Fibroblast of skin of right quadriceps (primary cell): ENCODE measurements at regions not wholly inside any gene's neighbourhood (a gene's known extent, or its start where the extent isn't known, plus 50 kb on each side); places are given as distances from the start of the nearest gene placed in this dataset.

Source experiments
- DNase-seq: peaks from one replicate; pipeline ENCODE4 v3.0.0-alpha.2; 2013

DNA sequence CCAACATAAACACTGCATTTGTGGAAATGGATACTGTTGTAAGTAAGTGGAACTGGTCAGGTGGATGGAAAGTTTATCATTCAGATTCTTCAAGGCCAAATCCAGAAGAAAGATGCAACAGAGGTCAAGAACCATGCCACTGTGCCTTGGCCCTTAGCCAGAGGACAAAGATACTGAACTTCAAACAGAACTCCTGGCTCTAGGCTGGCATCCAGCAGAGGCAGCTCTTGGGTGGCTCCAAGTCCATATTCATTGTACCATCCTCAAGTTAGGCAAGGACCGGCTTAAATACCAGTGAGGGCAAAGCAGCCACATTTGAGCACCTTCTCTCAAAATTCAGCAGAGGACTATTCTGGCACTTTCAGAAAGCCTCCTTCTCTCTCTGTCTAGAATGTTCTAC lies 53.2 kb downstream of the DNAAF9 start:
- no peak for DNase-seq

DNA sequence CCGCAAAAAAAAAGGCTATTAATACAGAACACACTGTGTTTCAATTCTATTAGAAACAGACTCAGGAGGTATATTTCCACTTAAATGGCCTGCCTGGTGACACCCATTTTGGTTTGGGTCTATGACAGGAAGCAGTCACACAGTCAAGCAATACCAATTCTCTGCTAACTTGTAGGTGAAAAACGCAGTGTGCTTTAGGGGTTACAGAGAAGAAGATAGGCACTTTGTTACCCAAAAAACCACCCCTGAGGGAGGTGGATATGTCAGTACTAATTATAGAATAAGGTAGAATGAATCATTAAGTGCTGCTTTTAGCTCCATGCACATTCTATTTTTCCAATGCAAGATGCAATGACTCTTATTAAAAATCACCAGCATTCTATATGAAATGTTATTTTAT lies 53.8 kb downstream of the DNAAF9 start:
- no peak for DNase-seq

DNA sequence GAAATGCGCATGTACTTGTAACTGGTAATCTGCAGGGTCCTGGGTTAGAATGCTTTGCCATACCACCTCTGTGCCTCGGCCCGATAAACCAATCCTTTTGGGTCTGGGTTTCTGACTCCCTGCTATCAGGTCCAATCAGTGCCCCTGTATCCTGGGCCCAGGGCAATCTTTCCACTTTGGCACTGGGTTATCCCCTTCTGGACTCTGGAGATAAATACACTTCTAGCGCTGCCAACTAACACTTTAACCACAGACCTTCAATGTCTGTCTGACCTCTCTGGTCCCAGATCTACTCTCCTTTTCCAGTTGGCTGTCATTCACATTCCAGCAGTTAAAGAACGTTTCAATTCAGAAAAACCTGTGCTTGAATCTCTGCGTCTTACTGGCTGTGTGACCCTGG lies 55.3 kb downstream of the DNAAF9 start:
- DNase-seq: no peak

DNA sequence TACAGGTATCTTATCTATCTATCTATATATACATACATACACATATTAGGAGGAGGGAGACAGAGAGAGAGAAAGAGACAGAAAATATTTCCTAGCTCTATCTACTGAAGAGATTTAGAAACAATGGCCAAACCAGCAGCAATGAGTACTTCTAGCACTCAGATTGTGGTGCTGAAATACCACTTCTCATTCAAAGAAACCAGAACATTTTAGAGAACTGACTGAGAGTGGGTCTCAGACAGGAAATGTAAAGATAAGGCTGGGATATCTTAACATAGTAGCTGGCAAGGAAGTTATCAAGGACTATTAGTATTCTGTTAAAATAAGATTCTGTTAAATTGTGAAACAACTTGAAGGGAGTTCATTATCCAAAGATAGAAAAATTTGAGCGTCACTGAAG lies 57.0 kb downstream of the DNAAF9 start:
- no peak for DNase-seq

DNA sequence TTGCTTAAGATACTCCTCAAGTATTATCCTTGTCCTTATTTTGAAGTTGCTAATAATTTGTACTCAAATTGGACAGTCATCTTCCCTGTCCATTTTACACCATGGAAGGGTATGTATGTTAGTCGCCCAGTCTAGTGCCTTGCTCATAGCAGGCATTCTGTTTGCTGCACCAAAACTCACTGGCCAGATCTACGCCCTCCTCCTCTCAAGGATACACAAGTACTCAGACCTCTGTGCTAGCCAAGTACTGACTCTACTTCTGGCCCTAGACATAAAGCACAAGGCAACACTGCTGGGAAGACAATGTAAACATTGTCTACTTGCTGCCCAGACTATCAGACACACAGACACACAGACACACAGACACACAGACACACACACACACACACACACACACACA lies 57.7 kb downstream of the DNAAF9 start:
- no peak for DNase-seq

DNA sequence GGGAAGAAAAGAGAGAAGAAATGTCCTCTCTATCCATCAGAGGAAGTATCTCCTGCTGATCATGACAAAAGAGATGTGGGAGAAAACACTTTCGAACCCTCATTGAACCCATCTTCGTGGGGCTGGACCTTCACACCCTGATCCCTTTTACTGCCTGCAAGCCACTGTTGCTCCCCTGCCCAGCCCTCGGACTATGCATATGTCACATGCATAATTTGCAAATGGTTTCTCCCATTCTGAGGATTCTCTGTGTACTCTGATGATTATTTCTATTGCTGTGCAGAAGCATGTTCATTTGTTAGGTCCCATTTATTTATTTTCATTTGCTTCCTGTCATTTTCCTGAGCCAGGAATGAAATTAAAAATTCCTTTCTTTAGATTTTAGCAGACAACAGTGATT lies 64.7 kb downstream of the DNAAF9 start:
- DNase-seq: no peak

DNA sequence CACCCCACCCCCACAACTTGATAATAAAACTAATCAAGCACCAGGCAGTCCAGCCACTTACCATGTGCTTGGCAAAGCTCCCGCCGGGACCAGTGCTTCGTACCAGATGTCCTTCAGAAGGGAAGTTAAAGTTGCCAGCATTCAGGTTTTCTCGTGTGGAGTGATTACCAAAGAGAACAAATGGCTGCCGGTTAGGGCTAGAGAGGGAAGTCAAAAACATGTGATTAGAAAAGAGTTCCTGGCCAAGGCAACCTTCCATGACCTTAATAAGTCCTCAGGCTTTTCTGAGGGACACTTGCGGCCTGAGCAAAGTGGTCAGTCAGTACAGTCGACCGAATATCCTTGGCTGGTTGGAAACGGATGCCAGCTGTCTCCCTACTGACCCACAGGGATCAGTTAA lies 67.0 kb downstream of the DNAAF9 start:
- peak; percentile 8 for DNase-seq

DNA sequence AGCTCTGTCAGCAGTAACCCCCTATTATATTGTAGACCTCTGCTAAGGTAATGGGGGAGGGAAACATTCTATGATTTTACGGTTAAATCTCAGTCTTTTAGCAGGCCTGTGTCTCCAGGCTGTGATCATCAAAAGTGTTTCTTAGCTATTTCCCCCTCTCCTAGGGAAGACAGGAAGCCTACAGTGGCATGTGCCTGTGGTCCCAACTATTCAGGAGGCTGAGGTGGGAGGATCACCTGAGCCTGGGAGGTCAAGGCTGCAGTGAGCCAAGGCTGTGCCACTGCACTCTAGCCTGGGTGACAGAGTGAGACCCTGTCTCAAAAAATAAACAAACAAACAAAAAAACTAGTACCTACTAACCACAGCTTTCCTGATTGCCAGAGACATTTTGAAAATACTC lies 67.9 kb downstream of the DNAAF9 start:
- DNase-seq: no peak

DNA sequence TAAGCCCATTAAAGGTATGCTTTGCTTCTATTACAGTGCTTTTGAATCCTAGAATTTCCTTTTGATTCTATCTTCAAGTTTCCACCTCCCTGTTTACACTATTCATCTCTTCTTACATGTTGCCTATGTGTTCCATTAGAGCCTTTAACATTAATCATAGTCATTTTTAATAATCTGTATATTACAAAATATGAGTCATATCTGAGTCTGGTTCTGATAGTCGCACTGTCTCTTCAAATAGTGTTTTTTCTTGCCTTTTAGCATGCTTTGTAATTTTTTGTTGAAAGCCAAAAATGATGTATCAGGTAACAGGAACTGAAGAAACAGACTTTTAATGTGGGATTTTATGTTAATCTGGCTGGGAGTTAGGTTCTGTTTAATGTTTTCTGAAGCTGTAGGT lies 68.4 kb downstream of the DNAAF9 start:
- DNase-seq: no peak

DNA sequence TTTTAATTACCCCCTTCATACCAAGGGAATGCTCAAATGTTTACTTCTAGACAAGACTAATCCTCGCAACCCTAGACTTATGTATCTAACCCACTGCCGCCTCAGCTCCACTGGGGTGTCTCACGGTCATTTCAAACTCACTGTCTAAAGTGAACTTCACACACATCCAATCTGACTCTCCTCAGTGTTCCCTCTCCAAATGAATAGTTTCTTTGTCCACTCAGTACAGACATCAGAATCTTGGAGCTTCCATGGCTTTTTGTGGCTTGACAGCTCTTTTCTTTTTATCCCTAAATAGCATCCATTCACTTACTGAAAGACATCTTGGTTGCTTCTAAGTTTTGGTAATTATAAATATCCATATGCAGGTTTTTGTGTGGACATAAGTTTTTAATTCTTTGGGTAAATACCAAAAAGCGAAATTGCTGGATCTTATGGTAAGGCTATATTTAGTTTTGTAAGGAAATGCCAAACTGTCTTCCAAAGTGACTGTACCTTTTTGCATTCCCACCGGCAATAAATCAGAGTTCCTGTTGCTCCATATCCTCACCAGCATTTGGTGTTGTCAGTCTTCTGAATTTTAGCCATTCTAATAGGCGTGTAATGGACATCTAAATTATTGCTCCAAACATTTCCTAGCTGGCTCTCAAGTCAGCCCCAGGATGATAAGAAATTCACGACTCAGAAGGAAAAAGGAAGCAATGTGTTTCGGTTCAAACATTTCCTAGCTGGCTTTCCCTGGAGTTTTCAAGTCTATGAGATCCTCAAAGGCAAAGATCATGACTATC lies 73.1 kb downstream of the DNAAF9 start:
- DNase-seq: no peak

DNA sequence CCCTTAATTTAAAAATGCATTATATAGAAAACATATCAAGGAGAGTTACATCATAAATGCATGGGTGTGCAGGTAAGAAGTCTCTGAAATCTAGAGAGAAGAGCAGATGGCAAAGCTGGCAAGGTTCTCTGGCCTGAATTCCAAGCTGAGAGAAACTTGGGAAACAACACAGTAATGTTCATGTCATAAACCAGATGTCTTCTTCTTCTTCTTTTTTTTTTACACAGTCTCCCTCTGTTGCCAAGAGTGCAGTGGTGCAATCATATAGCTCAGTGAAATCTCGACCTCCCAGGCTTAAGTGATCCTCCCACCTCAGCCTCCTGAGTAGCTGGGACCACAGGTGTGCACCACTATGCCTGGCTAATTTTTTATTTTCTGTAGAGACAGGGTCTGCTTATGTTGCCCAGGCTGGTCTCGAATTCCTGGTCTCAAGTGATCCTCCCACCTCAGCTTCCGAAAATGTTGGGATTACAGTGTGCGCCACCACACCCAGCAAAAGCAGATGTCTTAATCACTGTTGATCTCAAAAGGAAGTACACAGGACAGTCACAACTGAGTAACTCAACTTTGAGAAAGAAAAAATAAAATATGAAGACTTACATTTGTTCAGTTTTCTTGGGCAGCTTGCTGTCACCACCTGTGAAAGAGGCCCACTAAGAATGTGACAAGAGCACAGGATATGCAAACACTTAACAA lies 77.3 kb downstream of the DNAAF9 start:
- DNase-seq: peak; percentile 15

DNA sequence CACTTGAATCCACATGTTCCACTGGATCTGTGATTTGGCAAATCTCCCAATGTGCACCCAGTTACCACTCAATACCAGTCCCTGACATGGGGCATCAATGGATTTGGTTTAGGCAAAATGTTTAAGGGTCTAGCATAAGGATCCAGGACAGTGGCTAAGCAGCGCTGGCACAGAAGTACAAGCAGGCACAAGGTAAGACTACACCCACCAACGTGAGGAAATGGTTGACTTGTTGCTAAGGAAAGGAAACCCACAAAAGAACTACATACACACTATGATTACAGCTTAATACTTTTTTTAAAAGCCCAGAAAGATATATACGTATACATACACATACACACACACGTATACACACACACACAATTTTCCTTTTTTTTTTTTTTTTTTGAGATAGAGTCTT lies 79.0 kb downstream of the DNAAF9 start:
- no peak for DNase-seq

DNA sequence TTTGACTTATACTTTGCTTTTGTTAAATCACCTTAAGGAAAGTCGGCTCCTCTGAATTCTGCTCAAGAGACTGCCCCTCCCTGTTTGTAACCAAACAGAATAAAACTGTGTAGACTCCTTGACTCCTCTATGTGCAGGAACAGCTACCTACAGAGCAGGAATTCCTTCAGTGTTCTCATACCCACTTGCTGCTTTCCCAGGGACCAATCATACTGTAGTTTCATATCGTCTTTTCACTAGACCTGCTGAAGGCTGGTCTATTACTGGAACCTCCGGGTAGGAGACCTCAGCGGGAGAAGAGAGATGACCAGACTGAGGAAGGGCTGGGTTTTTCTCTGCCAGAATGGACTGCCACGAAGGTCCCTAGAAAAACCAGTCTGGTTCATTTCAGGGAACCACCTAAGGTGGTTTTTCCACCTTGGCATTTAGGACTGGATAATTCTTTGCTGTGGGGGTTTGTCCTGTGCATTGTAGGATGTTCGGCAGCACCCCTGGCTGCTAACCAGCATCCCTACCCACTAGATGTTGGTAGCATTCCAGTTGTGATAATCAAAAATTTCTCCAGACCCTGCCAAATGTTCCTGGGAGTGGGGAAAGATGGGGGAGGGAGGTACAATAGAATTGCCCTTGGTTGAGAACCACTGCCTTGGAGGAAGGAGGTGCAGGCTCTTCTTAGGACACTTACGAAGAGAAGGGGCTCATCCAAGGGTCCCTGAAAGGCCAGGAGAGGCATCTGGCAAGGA lies 80.5 kb downstream of the DNAAF9 start:
- DNase-seq: no peak

DNA sequence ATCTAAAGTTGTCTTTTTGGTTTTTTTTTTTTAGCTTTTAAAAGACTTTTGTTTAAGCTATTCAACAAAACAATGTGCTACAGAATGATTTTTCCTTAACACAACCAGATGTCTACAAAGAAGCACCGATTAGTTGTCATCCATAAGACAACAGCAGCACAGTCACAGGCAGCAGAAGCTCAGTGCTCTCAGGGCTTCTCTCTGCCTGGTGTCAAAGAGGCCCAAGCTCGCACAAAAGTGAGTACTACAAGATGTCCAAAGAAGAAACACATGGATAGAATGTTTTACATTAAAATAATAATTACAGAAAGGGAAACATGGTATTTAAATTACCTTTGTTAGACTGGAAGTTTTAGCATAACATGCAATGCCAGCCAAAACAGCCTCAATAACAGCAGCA lies 81.6 kb downstream of the DNAAF9 start:
- DNase-seq: no peak

DNA sequence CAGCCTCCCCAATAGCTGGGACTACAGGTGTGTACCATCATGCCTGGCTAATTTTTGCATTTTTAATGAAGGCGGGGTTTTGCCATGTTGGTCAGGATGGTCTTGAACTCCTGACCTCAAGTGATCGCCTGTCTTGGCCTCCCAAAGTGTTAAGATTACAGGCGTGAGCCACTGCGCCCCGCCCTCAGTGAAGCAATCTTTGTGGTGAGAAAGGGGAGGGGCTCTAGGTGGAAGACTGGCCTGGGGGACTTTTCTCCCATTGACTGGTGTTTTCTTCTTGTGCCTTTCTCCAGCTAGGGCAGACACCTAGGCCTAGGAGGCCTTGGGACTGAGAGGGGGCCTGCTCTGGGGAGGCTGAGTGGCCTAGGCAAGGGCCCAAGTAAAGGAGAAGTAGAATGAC lies 84.1 kb downstream of the DNAAF9 start:
- no peak for DNase-seq

DNA sequence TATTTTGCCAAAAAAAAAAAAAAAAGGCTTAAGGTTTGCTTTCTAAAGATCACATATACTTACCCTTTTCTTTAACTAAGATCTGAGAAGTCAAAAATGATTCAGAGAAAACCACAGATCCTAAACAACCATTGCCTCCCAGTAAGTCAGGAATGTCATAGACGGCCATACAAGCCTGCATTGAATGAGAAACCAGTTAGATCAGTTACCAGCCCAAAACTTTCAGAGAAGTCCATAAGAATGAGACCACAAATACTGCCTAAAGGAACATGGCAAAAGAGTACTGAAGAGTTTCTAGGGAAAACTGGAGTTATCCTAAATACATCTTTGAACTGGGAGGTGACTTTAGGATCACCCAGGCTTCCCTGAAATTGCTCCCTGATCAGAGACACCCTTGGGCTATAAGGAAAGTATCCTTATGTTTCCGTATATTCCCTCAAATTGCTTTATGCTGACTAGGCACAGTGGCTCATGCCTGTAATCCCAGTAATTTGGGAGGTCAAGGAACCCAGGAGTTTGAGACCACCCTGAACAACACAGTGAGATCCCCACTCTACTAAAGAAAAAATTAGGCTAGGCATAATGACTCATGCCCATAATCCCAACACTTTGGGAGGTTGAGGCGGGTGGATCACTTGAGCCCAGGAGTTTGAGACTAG lies 79.4 kb upstream of the SLC4A11 start:
- no peak for DNase-seq

DNA sequence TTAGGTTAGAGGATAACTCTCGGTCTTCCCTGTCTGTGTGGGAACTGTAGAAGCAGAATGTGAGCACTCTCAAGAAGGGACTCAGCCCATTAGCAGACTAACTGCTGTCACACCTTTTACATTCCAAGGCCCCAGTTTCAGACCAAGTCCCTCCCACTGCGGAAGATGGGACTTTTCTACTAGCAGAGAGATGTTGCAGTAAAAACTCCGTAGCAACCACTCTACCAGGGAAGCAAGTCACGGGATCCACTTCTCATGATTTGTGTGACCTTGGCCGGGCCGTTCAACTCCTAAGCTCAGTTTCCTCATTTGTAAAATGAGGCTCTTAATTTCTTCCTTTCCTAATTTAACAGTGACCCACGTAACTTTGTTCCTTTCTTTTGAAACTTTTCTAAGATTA lies 77.1 kb upstream of the SLC4A11 start:
- no peak for DNase-seq

DNA sequence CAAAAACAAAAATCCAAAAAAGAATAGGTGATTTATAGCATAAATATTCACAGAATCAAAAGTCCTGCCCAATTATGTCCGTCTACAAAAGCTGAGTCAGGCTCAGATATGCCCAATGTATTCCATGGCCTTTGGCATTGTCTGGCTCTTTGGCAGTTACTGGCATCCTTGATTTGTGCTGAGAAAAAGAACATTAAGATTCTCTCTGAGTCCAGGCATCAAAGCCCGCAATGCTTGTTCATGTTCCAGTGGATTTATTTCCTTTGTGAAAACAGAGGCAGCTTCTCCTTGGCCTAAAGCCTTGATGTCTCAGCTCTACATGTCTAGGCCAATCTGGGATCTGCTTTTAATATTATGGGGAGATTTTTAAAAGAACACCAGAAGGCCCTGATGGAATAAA lies 76.1 kb upstream of the SLC4A11 start:
- DNase-seq: no peak

DNA sequence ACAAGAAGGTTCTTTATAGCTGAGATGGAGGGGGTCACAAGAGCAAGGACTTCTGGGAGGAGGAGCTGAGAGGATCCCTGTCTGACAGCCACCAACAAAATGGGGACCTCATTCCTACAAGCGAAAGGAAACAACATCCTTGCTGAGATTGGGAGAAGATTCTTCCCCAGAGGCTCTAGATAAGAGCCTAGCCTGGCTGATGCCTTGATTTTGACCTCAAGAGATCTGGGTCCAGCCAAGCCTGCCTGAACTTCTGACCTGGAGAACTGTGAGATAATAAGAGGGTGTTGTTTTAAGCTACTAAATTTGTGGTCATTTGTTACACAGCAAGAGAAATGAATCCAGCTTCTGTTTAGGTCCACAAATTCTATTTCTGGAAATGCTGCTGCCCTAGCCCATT lies 75.4 kb upstream of the SLC4A11 start:
- no peak for DNase-seq

DNA sequence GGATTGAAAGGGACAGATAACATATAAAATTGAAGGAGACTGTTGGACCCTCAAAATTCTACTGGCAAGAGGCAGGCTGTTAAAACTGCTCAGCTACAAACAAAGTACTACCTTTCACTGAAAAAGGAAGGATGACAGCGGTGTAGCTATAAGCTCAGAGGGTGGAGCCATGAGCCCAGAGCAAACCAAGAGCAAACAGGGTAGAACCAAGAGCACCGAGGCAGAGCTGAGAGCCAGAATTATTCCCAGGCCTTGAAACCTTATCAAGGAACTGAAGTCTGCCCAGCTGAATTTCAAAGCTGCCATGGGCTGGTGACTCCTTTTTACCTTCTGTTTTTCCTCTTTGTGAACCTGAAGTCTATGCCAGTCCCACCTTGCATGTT lies 74.7 kb upstream of the SLC4A11 start:
- no peak for DNase-seq

DNA sequence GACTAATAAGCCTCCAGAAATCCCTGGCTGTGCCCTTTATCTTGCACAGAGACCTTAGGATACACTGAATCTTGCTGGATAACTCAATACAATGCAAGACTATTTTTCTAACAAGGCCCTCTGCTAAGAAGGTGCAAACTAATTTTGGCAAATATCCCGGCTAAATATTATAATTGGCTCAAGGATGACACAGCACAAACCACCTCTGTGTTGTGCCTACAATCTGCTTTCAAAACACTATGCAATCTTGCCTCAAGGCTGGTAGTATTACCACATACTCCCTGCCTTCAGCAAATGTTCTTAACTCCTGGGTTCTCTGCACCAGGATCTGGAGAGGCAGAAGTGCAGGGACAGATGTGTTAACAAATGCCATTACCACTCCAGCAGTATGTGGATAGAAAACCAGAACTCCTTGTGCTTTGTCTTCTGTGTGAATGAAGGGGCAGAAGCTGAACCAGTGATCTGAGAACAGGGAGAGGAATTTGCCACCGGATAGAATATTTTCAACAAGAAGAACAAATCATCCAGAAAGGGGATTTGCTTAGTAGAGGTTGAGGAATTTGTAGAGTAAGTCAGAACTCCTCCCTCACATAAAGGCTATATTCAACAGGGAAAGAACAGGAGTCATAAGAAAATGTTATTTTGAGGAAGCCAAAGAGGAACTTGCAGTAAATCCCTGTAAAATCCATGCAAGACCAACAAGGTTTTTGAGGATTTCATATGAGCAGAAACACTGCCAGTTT lies 74.1 kb upstream of the SLC4A11 start:
- peak; percentile 13 for DNase-seq

DNA sequence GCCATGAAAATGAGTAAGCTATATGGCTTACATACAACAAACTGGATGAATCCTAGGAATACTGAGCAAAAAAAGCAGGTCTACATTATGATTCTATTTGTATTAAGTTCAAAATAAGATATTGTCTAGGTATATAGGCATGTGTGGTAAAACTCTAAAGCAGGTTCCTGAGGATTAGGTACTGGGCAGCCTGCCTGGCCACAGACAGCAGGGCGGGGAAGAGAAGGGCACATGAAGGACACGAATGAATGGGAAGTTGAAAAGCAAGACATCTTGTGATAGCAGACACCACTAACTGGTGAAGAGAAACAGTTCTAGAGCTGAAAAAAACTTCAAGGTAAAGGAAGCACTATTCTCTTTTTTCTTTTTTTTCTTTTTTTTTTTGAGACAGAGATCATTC lies 72.6 kb upstream of the SLC4A11 start:
- DNase-seq: no peak

DNA sequence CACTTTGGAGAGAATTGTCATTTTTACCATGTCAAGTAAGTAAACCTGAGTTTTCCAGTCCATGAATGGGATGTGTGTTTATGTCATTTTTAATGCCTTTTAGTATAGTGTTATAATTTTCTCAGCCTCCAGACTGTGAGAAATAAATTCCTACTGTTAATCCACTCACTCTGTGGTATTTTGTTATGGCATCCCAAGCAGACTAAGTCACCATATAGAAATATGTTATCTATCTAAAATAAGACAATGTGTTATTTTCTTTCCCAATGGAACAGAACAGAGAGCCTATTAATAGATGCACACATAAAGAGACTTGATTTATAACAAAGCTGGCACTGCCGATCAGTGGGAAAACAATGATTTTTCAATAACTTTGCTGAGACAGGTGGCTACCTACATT lies 70.2 kb upstream of the SLC4A11 start:
- no peak for DNase-seq
